ENCODE measurements at regions not wholly inside any gene's neighbourhood (a gene's known extent, or its start where the extent isn't known, plus 50 kb on each side); places are given as distances from the start of the nearest gene placed in this dataset.
"Not testable (repeated sequence)": the region's sequence is repeated elsewhere in the genome, so short reads cannot be mapped to it uniquely, and the experiment has no call there.

DNA sequence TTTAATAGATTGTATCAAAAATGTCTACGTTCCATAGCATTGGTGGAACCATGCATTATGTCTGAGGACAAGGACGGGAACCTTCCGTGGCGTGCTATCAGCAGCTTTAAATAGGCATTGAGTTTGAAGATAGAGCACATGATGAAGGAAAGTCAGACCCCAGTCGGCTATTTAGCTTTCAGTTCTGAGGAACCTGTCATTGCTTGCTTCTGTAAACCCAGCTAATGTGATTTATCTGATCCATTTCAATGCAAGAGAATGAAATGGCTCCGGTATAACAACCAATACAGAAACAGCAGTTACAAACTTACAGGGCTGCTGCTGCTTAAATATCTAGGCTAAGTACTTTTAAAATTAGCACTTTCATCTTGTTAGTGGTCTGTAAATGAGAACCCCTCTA is 503.3 kb downstream of the RNF144A start:
- ATAC-seq: no peak
- no peak for DNase-seq (ENCODE audit: low spot score)

DNA sequence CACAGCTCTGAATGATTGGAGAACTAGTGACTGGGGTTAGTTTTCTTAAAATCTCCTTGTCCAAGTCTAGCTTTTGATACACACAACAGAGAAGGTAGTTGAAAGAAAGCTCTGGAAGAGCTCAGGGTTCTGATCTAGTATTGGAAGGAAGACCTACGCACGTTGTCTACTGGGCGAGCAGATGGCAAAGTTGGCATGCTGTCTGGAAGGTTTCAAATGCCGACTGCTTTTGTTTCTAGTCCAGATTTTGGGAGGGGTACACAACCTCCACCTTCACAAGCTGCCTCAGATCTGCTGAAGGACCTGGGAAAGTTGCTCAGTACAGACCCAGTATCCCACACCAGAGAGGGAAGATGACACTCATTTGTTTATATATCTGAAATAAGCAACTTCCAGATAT is 507.3 kb downstream of the RNF144A start:
- ATAC-seq: no peak

DNA sequence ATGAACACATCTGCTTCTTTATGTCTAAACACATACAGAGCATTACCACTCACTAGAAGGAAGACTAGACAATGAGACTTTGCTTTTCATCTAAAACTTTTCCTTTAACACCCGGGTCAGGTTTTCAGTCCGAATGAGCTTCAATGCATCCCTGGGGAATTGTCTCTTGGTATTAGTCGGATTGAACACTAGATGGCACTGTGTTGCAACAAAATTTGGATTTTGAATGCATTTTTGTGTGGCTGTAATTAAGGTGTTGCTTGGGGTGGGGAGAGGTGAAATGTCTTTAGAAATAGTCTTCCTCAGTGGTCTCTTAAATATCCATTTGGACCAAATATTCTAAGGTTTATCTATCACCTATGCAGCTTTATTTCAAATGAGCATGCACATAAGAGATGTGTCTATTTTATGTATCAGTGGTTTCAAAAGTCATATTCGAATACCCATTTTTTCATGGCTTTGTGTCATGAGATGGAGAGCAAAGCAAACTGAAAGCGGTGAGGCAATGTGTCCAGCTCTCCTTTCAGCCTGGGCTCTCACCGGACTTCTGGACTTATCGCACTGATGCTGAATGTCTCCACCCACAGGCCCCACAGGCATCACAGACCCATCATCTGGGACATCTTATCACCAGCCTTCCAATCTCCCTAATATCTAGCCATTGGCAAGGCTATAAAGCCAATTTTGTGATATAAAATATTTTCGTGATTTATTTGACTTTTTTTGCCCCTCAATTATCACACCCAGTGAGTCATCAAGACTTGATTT is 510.3 kb downstream of the RNF144A start:
- peak; percentile 83 for ATAC-seq
- DNase-seq (ENCODE audit: low spot score): no peak

More for the DNA sequence above, 507.3 kb downstream of the RNF144A start:
- no peak for DNase-seq (ENCODE audit: low spot score)

DNA sequence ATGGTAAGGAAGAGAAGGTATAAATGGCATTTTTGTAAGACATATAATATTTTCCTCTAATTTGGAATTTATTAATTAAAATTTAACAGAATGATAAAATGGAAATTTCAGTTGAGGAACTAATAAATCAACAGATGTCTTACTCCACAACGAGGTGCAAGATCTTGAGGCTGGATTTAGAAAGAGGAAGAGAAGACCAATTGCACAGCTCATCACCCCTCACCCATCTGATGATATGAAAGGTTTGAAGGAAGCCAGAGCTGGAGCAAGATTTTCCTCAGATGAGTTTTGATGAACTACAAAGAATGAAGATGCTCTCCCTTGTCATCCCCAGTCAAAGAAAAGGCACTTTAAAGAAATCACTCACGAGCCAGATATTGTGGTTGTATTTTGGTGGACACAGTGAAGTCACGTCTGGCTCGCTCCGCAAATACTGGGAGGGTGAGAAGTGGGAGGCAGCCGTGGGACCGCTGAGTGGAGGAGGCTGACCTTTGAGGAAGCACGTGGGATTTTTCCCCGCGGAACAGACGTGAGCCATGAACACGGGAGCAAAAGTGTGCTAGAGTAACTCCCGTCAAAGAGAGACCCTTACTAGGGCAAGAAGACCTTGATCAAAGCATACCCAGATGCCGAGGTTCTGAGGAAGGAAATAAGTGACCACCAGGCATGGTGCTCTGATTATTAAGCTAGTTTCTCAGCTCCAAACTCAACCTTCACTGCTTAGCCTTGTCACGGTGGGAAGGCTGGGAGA is 511.4 kb downstream of the RNF144A start:
- no peak for ATAC-seq
- DNase-seq (ENCODE audit: low spot score): no peak

DNA sequence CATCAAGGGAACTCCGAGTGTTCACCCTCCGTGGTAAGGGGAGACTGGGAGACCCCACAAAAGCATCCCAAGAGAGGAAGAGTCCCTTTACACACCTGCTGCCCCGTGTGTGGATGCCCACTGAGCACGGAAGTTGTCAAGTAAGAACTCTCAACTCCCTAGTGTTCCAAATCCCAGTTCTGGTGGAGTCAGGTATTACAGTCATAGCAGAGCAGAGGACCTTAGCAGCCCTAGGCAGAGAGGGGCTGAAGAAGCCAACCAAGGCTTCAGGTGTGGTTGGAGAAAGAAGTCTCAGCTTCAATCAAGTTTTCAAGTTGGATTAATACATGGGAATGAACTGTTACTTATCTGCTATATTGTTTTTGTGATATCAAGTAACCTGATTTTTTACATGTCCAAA is 512.5 kb downstream of the RNF144A start:
- ATAC-seq (no peak), DNase-seq (ENCODE audit: low spot score) (no peak)

DNA sequence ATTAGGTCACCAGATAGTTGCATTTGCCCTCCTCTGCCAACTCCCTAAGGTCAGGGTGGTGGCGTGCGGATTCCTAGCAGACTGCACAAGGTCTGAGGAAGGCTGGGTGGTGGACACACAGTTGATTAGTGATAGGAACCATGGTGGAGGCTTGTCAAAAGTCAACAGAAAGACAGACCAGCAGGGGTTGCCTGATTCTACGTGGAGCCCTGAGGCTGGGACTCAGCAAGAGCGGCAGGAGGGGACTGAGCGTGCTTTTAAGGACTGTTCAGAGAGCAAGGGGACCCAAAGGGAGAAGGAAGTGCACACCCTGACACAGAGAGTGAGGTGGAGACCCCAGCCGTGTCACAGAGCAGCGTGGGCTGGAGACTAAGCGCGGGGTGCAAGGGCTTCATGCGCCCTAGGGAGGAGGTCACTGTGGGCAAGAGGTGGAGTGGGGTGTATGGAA is 513.2 kb downstream of the RNF144A start:
- no peak for DNase-seq (ENCODE audit: low spot score)
- ATAC-seq: no peak

DNA sequence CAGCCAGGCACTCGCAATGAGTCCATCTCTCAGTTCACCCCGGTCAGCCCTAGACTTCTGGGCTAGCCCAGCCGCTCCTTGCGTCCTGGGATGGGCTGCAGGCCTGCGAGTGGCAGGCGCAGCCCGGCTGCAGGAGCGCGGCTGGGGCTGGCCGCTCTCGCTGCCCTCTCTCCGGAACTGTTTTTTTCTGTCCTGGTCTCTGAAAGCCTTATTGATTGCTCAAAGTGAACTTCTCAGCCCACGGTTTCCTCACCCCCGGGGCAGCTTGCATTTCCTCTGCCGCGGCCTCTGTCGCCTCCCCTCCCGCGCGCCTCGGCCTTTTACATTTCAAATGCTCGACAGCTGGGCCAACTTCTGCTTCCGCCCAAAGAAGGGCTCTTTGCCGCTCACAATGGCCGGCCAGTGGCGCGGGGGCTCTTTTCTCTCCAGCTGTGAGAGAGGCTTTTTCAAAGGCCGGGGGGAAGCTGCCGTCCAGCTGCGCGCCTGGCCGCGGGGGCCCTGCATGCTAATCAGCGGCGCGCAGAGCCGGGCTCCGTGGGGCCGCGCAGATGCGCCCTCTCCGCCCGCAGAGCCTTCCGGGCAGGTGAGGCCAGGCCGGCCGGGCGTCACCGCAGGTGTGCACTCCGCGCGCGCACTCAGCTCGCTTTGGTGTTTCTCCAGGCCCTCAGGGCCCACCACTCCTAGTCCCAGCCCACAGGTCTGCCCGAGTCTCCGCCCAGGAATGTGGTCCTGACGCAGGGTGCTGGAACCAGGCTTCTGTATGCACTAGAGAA is 513.8 kb downstream of the RNF144A start:
- DNase-seq (ENCODE audit: low spot score): no peak
- ATAC-seq: peak; percentile 45

DNA sequence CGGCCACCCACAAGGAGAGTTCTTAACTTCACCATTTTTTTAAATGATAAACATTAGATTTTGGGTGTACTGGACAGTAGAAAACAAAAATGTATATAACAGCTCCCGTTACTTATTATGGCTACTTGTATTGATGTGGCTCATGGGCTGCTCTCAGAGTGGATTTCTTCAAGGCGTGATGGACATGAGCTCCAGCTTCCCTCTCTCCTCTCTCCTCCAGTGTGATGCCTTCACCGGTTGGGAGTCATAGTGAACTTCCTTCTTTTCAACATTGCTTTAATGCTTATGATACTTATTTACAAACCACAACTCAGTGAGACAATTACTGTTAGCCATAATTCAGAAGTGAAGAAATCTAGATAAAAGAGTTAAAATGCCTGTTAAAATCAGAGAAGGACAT is 515.2 kb downstream of the RNF144A start:
- ATAC-seq (no peak), DNase-seq (ENCODE audit: low spot score) (no peak)

DNA sequence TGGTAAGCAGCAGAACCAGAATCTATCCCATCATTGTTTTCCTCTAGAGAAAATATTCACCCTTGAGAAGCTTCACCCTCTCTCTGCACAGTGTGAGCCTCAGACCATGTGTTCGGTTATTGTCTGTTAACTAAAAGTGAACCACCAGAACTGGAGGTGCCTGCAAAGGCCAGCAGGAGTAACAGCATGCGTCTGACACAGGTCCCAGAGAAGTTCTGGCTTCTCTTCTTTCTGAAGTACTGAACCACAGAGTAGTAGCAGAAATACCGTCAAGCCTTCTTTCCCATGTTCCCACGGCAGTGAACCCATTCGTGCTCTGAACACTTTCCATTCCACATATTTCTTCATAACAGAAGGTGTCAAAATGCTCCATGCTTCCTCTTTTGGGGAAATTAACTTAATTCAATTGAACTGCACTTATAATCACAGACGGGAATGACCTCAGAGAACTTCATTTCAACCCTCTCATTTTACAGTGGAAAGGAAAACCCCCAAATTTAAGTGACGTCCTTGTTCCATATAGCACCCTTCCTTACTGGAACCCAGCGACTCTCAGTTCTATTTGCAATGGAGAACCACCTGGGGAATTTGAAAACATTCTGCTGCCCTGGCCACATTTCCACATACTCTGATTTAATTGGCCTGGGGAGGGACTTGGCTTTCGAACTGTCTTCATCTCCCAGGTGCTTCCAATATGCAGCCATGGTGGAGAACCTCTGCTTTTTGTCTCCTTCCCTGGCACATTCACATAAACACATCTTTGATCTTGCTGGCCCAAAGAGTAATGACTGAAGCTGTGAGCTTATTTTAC is 519.1 kb downstream of the RNF144A start:
- ATAC-seq (no peak), DNase-seq (ENCODE audit: low spot score) (no peak)

DNA sequence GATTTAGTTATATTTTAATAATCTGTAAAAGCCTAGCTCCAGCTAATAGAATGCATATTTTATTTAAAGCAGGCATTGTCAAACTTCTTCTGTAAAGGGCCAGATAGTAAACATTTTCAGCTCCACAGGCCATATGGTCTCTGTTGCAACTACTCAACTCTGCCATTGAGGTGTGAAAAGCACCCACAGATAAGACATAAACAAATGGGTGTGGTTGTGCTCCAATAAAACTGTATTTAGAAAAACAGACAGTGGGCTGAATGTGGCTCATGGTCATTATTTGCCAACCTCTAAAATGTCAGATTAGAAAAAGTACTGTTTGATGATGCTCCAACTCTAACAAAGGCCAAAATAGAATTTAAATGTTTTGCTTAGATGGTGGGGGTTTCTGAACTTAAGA is 519.9 kb downstream of the RNF144A start:
- DNase-seq (ENCODE audit: low spot score): no peak
- ATAC-seq: no peak

DNA sequence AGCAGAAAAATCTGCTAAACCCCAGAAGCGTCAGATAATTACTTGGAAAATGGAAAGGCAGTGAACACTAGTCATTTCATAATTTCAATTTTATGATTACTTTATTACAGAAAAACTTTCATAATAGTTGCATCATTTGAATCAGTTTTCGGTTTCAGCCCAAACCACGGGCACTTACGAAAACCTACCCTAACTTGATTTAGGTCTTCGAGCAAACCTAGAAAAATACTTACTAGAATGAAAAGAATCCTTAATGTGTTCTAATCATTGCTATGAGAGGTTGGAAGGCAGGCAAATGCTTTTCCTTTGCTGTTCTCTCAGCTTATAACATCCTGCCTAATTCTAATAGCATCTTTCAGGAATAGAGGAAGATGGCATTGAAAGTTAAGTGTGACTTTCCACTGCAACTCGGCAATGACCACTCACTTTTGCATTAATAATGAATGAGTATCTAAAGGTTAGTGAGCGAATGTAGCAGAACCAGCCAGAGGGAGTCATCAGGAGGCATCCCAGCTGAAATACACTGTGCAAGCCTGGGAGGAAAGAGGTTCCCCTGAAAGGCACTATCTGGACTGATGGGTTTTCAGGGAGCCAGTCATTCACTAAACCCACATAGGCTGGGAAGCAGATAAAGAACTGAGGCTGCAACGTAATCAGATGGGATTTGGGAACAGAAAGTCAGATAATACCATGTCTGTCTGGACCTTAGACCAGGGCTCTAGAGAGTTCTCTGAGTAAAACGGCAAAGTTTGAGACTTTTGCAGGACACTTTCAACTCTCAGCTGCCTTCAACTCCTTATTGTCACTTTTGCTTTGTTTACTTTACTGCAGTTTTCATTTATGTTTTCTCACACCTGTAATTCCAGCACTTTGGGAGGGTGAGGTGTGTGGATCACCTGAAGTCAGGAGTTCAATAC is 520.8 kb downstream of the RNF144A start:
- ATAC-seq (no peak), DNase-seq (ENCODE audit: low spot score) (no peak)

DNA sequence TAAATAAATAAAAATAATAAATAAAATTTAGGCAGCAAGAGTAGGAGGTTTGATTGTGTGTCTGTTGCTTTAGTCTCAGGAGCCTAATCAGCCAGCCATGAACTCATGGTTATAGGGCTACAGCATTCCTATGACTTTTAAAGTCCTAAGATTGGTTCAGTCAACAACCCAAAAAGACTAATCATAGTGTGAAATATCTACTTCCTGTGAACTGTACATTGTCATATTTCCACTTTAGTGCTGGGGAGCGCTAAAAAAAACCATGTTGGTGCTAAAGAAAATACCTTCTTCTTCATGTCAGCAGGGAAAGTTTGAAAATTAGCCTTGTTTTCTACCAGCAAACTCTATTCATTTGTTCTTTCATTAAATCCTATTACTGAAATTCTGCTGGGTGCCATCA is 521.6 kb downstream of the RNF144A start:
- ATAC-seq: no peak
- DNase-seq (ENCODE audit: low spot score): no peak

DNA sequence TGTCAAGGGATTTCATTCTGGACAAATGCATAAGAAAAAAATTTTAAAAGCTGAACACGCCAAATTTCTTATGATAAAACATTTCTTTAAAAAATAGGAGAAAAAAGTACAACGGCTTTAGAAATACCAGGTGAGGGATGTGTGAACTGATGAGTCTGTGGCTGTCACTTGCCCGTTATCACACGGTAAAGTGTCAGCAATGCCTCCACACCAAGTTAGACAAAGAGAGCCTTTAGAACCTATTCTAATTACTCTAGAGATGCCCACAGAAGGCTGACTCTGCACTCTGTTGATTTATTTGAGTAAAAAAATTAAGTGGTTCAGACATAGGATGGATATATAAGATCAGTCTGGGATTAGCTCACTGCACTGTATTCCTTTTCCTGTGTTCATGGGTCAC is 523.8 kb downstream of the RNF144A start:
- ATAC-seq (no peak), DNase-seq (ENCODE audit: low spot score) (no peak)

DNA sequence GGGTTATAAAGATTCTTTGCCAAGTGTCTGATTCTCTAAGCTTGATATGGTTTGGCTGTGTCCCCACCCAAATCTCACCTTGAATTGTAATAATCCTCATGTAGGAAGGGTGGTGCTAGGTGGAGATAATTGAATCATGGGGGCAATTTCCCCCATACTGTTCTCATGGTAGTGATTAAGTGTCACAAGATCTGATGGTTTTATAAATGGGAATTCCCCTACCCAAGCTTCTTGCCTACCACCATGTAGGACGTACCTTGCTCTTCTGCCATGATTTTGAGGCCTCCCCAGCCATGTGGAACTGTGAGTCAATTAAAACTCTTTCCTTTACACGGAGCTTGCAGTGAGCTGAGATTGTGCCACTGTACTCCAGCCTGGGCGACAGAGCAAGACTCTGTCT is 524.6 kb downstream of the RNF144A start:
- DNase-seq (ENCODE audit: low spot score); ATAC-seq: not testable (repeated sequence)

DNA sequence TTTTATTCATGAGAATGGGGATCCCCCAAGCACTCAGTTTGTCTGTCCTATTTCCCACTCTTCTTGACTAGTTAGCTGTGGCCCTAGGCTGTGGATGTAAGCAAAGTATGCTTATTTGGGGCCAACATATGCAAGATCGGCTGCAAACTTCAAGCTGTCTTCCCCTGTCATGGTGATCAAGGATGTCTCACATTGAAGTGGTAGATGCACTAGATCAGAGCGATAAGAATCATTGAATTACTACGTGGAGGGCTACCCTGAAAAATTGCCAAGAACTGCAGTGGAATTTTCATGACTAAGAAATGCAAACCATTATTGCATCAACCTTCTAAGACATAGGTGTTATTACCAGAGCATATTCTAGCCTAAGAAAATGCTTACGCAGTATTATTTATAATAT is 527.4 kb downstream of the RNF144A start:
- no peak for ATAC-seq
- DNase-seq (ENCODE audit: low spot score): no peak

DNA sequence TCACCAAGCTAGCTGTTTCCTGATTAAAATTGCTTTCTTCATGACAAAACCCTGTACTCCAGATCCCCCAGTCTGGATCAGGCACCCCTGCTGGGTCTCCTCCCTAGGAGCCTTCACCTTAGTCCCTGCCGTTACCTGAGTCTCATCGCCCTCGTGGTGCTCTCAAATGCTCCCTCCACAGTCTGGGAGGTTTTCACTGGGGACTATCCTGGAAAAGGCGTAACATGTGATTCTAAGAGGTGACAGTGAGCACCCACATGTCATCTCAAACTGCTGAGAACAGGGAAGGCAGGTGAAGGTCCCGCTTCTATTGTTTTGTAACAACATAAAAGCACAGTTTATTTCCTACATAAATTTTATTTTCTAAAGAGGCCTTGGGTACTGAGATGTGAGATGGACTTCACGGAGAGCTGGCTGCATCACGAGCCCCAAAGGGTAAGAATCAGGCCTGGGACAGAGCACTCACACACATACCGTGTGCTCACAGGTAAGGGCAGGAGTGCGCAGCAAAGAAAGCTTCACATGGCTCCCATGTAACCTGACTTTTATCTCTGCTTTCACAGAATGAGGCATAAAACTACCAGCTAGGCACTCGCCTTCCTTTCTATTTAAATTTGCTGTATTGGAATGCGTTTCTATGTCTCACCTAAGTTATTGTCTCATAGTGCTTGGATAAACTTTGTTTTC is 531.5 kb downstream of the RNF144A start:
- ATAC-seq: no peak
- DNase-seq (ENCODE audit: low spot score): no peak

DNA sequence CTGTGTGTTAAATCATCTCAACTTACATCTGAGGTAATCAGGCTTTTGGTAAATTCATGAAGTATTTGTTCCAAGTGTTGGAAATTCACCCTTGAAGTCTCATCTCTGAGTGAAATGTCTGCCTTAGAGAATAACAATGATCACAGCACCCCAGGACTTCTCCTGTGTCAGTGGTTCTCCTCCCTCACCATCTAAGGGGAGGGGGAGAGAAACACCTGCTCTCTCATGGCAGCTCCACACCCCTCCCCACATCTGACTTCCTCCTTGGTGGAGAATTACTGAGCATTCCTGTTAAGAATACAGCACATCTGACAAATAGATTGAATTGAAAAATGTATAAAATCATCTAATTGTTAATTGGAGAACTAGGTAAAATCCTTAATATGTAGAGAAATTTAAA is 532.1 kb downstream of the RNF144A start:
- no peak for ATAC-seq

DNA sequence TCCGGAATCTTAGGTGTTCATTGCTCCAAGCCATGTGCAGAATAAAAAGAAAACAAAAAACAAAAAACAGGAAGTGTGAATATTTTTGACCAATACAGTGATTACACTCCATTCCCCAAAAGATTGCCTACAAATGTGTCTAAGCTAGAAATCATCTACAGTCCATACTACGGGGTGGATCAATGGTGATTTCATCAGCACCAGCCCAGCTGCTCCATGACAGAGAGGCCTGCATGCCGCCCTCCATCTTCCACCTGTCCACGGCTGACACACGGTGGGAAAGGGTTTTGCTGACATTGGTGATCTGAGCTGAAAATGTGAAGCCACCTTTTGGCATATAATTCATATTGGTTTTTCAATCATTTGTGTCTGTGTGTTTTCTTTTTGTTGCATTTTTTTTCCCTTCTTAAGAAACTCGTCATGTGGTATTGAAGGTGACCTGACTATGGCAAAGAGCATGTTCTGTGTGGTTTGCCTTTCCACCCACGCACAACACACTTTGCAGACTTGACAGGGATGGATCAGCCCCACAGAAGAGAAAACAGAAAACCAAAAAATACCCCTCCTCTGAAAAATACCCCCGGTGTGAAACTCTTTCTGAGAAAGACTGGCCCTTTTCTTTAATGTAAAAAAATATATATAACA is 533.1 kb downstream of the RNF144A start:
- DNase-seq (ENCODE audit: low spot score) (no peak), ATAC-seq (no peak)

More for the DNA sequence above, 532.1 kb downstream of the RNF144A start:
- no peak for DNase-seq (ENCODE audit: low spot score)

DNA sequence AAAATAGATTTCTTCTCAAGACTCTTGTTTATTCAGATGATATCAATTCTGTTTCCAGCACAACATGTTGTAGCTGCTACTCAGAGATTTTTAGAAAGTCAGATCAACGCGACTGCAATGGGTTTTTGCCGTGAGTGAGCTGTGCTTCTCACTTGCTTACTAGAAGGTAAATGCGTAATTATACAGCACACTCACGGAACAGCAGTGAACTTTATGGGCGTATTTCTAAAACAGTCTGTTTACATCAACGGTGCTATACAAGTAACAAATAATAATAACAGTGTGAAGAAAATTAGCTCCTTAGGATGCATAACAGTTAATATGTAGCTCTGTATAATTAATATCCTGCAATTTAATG is 533.6 kb downstream of the RNF144A start:
- no peak for ATAC-seq
- no peak for DNase-seq (ENCODE audit: low spot score)
